22Rv1 (cell line): ENCODE measurements at regions not wholly inside any gene's neighbourhood (a gene's known extent, or its start where the extent isn't known, plus 50 kb on each side); places are given as distances from the start of the nearest gene placed in this dataset.

Experiments
- CTCF ChIP-seq: fragments of 450-650 bp; IDR thresholded peaks from 2 replicates; pipeline ENCODE4 v1.5.1; 2017; ENCODE audit warnings: mild to moderate bottlenecking
- ZFX ChIP-seq: fragments of 450-650 bp; IDR thresholded peaks from 2 replicates; pipeline ENCODE4 v1.6.1; 2017; ENCODE audit warnings: antibody characterized with exemption, borderline replicate concordance

GRCh38 chr2:223474893-223475292 lies 127.3 kb downstream of the SCG2 start:
- TF ChIP-seq CTCF: no peak
- TF ChIP-seq ZFX: no peak
